Neuron (in vitro differentiated cells): ENCODE measurements at regions not wholly inside any gene's neighbourhood (a gene's known extent, or its start where the extent isn't known, plus 50 kb on each side); places are given as distances from the start of the nearest gene placed in this dataset.

Source experiments
- H2AFZ ChIP-seq: one replicate; pipeline ENCODE4 v1.6.1; 2013; ENCODE audit warnings: low read depth, mild to moderate bottlenecking, inconsistent platforms, low read length, moderate library complexity
- H3K27me3 ChIP-seq: one replicate; pipeline ENCODE4 v1.6.1; 2013; ENCODE audit warnings: low read length; ENCODE audit not compliant: insufficient read depth
- H3K36me3 ChIP-seq: one replicate; pipeline ENCODE4 v1.6.1; 2013; ENCODE audit warnings: low read length; ENCODE audit not compliant: insufficient read depth
- H3K4me1 ChIP-seq: one replicate; pipeline ENCODE4 v1.6.1; 2013; ENCODE audit warnings: low read length; ENCODE audit not compliant: insufficient read depth
- H3K4me3 ChIP-seq: 2 replicates; pipeline ENCODE4 v1.5.1; 2013; ENCODE audit warnings: mild to moderate bottlenecking, low read length, moderate library complexity
- H3K9me3 ChIP-seq: one replicate; pipeline ENCODE4 v1.6.1; 2013; ENCODE audit warnings: low read length

DNA sequence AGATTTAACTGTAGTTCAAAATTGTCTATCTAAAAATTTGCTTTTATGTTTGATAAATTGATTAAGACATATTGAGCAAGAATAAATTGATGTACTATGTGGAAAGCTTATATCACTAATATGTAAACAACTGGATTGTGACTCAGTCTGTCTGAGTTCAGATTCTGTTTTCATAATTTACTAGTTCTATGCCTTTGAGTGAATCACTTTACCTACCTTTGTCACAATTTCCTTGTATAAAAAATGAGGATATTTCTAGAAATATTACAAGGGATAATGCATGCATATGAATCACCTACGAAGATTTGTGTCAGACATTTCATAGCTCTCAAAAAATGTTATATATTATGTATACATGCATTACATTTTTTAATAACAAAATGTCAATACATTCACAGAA lies 245.1 kb upstream of the ZWINT start:
- H3K36me3 ChIP-seq: no peaks in the 10 kb centered on the region
- H3K27me3 ChIP-seq: no peaks in the 10 kb centered on the region
- H2AFZ ChIP-seq: no peak overlapping the region
- no peak overlapping the region for H3K4me3 ChIP-seq
- H3K4me1 ChIP-seq: no peaks in the 10 kb centered on the region
- H3K9me3 ChIP-seq: no peaks in the 10 kb centered on the region

DNA sequence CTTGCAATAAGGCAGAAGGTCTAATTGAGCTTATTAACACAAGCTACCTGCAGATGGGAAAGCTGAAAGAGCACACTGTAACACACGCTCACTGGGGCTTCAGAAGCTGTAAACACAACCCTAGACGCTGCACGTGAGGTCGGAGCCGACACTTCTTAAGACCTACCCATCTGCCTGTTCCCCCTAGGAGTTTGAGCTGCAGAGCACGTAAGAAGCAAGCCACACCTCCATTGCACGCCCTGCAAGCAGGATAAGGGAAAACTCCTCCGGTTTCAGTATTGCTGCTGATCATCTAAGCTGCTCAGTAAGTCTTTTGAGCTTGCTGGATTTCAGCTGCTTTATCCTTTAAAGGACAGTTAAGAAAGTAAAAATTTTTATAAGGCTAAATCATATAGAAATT lies 244.0 kb upstream of the ZWINT start:
- Histone ChIP-seq H2AFZ (no peak overlapping the region), H3K4me3 (no peak overlapping the region), H3K4me1 (no peaks in the 10 kb centered on the region), H3K9me3 (no peaks in the 10 kb centered on the region), H3K27me3 (no peaks in the 10 kb centered on the region), H3K36me3 (no peaks in the 10 kb centered on the region)

DNA sequence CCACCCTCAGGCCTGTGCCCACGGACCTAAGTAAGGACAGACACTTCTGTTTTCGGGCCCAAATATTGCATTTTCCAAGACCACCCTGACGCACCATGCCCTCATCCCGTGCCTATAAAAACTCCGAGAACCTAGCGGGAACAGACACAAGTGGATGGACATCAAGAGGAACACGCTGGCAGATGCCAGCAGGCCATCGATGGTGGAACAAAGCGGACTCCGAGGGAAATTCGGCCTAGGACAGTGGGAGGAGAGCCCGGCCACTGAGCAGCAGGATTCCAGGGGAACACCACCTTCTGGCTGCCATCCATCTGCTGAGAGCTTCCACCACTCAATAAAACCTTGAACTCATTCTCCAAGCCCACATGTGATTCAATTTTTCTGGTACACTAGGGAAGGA lies 243.6 kb upstream of the ZWINT start:
- H3K9me3 ChIP-seq: no peaks in the 10 kb centered on the region
- H3K36me3 ChIP-seq: no peaks in the 10 kb centered on the region
- H3K27me3 ChIP-seq: no peaks in the 10 kb centered on the region
- no peak overlapping the region for H3K4me3 ChIP-seq
- H3K4me1 ChIP-seq: no peaks in the 10 kb centered on the region
- no peak overlapping the region for H2AFZ ChIP-seq

DNA sequence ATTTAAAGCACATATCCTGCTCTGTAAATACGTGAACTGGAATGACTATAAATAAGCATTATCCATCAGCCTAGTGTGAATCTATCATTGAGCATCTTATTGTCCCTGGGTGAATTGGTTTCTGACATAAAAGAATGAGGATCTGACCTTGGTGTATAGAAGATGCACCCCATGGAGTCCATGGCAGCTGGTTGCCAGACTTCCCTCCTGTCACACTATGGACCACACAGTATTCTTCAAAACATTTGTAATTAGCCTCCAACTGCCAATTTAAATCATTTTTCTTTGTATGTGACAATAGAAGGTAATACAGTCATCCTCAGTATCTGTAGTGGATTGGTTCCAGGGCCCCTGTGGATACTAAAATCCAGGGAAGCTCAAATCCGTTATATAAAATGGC lies 238.1 kb upstream of the ZWINT start:
- Histone ChIP-seq H2AFZ (no peak overlapping the region), H3K4me3 (no peak overlapping the region), H3K4me1 (peaks cover 4% of the 10 kb centered on the region), H3K27me3 (no peaks in the 10 kb centered on the region), H3K9me3 (no peaks in the 10 kb centered on the region), H3K36me3 (no peaks in the 10 kb centered on the region)

DNA sequence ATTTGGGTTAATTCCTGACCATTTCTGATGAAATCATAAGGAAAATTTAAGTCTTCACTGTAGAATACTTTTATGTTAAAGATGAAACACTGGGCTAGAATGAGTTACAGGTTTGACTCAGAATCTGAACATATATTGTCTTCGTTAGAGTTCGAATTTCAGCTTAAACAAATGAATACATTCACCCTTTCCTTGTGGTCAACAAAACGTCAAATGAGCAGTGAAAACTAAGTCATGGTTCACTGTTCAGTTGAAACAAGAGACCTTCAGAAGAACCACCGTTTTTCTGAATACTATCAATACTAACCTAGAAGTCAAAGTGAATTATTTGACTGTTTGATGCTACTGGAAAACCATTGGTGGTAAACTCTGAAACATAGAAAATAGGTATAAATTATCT lies 235.2 kb upstream of the ZWINT start:
- no peak overlapping the region for H2AFZ ChIP-seq
- H3K4me3 ChIP-seq: no peak overlapping the region
- no peaks in the 10 kb centered on the region for H3K9me3 ChIP-seq
- H3K4me1 ChIP-seq: peaks cover 4% of the 10 kb centered on the region
- H3K36me3 ChIP-seq: no peaks in the 10 kb centered on the region
- no peaks in the 10 kb centered on the region for H3K27me3 ChIP-seq

DNA sequence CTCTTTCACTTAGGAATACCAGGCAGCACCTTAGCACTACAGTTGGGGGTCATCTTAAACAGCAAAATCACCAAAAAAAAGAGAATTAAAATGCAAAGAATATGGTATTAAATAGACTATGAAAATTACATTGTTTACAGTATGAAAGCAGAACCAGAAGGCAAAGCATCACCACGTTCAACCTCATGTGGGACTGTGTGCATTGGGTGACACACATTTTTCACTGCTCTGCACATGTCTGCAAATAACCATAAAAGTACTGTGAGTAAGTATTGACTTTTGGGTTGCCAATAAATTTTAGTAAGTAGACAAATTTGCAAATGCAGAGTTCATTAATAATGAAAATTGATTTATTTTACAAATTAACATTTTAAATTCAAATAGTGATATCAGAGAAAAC lies 232.1 kb upstream of the ZWINT start:
- Histone ChIP-seq H3K27me3 (no peaks in the 10 kb centered on the region), H2AFZ (no peak overlapping the region), H3K4me1 (no peaks in the 10 kb centered on the region)

DNA sequence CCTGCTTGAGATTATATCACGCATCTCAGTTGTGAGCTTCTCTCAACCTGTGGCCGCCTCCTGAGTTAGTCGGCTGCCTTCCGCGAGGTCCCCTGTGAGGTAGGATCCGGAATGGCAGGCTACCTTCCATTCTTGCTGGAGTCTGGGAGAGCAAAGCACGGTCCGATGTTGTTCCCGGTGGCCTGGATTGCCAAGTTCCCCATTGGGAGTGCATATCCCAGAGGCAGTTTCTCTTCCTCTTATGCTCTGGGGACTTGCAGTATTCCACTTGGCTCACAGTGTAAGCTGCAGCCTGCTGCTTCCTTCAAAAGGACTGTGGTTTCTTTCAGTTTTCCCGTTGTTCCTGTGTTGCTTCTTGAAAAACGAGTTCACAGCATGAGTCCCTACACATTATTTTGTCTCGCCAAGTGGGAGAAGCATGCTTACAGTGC lies 225.4 kb upstream of the ZWINT start:
- Histone ChIP-seq H3K27me3 (no peaks in the 10 kb centered on the region), H3K4me3 (no peak overlapping the region), H3K4me1 (peaks cover 3% of the 10 kb centered on the region), H3K9me3 (no peaks in the 10 kb centered on the region), H3K36me3 (no peaks in the 10 kb centered on the region), H2AFZ (no peak overlapping the region)

More for the DNA sequence above, 232.1 kb upstream of the ZWINT start:
- no peaks in the 10 kb centered on the region for H3K9me3 ChIP-seq
- H3K4me3 ChIP-seq: no peak overlapping the region
- no peaks in the 10 kb centered on the region for H3K36me3 ChIP-seq

DNA sequence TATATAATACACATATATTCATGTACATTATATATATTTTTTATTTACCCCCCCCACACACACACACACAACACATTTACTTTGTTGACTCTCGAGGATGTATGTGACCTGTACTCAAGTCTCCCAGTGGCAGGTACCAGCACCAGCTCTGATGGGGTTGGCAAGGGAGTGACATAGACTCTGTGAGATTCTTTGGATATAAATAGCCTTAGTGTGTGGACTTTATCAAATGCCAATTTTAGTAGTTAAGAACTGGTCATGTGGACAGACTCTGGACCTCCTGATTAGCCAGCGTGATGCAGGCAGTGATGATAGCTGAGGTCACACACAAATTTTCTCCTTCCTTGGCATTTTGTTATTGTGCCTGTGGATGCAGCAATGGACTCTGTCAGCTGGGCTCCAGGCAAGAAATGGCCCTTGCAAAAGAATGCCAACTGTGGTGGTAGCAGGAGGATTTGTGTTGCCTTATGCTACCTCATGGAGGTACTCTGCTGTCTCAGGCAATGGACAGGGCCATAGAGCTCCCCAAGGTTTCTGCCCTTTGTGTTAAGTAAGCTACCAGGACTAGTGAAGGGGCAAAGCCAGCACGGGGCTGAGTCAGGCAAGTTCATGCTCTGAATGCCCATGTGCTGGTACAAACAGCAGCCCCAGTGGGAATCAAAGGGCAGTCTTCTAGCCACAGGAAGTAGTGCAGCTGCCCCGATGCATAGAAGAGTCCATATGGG lies 224.6 kb upstream of the ZWINT start:
- Histone ChIP-seq H3K4me1 (peaks cover 3% of the 10 kb centered on the region), H3K4me3 (no peak overlapping the region), H2AFZ (no peak overlapping the region), H3K27me3 (no peaks in the 10 kb centered on the region), H3K9me3 (no peaks in the 10 kb centered on the region), H3K36me3 (no peaks in the 10 kb centered on the region)

DNA sequence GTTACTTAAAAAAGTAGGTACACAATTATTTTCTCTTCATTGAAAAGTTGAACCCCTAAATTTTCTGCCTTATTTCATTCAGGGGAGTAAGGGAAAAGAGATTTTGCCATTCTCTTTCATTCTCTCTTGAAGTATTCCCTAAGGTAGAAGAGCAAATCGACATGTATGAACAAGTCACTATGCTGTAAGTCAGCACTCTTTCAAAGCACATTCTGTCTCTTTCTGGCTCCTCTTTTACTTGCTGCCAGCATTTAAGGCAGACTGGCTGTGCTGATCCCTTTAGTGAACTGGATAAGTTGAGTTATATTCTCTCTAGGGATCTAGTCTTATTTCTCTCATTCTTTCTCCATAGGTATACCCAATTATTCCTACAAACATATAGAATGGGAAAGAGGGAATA lies 222.3 kb upstream of the ZWINT start:
- Histone ChIP-seq H3K36me3 (no peaks in the 10 kb centered on the region), H3K4me1 (peaks cover 3% of the 10 kb centered on the region), H2AFZ (no peak overlapping the region), H3K4me3 (no peak overlapping the region), H3K27me3 (no peaks in the 10 kb centered on the region), H3K9me3 (no peaks in the 10 kb centered on the region)

DNA sequence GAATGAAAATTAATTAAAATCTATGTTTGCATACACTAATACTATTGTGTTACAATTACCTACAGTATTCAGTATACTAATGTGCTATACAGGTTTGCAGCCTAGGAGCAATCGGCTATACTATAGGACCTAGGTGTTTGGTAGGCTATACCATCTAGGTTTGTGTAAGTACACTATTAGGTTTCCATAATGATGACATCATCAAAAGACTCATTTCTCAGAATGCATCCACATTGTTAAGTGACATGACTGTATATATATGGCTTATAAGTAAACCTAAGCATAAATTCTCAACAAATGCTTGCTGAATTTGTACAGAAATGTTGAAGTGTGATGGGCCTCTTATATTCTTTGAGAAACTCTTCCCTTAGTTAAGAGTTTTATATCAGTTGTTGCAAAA lies 206.5 kb upstream of the ZWINT start:
- Histone ChIP-seq H2AFZ (no peak overlapping the region), H3K27me3 (no peaks in the 10 kb centered on the region), H3K4me3 (no peak overlapping the region), H3K9me3 (no peaks in the 10 kb centered on the region), H3K36me3 (no peaks in the 10 kb centered on the region), H3K4me1 (no peaks in the 10 kb centered on the region)

DNA sequence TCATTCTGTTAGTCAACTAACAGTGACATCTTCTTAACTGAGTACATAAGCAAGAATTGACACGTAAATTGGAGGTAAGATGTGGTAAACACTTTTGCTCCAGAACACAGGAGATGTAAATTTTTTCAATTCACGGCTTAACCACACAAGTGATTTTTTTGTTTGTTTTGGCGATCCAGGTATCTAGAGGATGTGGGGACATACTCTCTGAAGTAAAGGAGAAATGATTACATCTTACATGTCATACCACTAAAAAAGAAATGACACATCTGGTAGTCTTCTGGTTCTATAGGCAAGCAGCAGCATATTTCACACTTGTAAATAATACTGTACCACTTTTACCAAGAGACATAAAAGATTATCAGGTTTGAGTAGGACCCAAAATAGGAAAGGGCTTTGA lies 200.3 kb upstream of the ZWINT start:
- Histone ChIP-seq H3K4me3 (no peak overlapping the region), H3K36me3 (no peaks in the 10 kb centered on the region), H2AFZ (no peak overlapping the region), H3K9me3 (no peaks in the 10 kb centered on the region), H3K27me3 (no peaks in the 10 kb centered on the region), H3K4me1 (no peaks in the 10 kb centered on the region)

DNA sequence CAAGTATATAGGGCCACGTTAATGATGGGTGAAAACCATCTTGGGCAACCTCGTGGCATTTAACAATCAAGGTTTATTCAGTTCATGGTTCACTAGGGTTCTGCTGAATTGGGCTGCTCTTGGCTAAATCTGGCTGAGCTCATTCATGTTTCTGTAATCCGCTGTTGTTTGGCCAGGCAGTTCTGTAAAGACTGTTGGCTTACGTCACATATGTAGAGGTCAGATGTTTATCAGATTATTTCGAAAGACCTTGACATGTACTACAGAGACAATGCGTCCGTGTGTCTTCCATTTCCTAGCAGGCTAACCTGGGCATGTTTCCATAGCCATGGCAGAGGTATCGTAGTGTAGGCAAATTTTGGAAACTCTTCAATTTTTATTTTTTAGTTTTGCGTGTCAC lies 190.0 kb upstream of the ZWINT start:
- Histone ChIP-seq H3K4me3 (no peak overlapping the region), H3K4me1 (no peaks in the 10 kb centered on the region), H3K9me3 (no peaks in the 10 kb centered on the region), H2AFZ (no peak overlapping the region), H3K36me3 (no peaks in the 10 kb centered on the region), H3K27me3 (no peaks in the 10 kb centered on the region)

DNA sequence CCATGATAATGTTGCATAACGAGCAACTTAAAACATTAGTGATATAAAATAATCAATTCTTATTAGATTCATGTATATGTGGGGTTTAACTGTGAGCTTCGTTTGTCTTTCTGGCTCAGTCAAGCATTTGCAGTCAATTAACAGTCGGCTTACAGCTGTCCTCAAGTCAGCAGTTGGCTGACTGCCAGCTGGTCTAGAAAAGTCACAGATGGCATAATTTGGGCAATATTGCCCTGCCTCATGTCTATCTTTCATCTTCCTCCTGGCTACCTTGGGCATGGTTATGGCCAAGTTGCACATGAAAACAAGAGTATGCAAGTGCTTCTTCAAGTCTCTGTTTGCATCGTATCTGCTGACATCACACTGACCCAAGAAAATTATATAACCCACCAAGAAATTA lies 186.1 kb upstream of the ZWINT start:
- no peaks in the 10 kb centered on the region for H3K4me1 ChIP-seq
- no peaks in the 10 kb centered on the region for H3K36me3 ChIP-seq
- H3K9me3 ChIP-seq: no peaks in the 10 kb centered on the region
- no peaks in the 10 kb centered on the region for H3K27me3 ChIP-seq
- H3K4me3 ChIP-seq: no peak overlapping the region
- H2AFZ ChIP-seq: no peak overlapping the region

DNA sequence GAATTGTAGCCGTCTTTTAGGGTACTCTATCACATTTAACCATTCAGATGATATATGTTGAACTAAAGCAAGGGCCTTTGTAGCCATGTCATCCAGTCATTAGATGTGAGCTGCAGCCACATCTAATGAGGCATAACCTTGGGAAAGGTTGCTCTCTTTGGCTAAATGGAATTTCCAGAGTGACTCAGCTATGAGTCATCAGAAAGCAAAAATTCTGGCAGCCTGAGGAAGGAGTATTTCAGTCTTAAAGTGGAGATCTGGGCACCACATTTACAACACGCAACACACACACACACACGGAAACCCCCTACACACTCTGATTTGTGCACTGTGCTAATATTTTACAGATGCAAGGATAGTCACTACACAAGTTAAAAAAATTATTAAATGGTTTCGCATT lies 176.9 kb upstream of the ZWINT start:
- H3K9me3 ChIP-seq: no peaks in the 10 kb centered on the region
- H2AFZ ChIP-seq: no peak overlapping the region
- no peaks in the 10 kb centered on the region for H3K36me3 ChIP-seq
- H3K27me3 ChIP-seq: no peaks in the 10 kb centered on the region
- H3K4me3 ChIP-seq: no peak overlapping the region
- no peaks in the 10 kb centered on the region for H3K4me1 ChIP-seq
